ENCODE measurements at regions not wholly inside any gene's neighbourhood (a gene's known extent, or its start where the extent isn't known, plus 50 kb on each side); places are given as distances from the start of the nearest gene placed in this dataset.
"Not testable (repeated sequence)": the region's sequence is repeated elsewhere in the genome, so short reads cannot be mapped to it uniquely, and the experiment has no call there.

DNA sequence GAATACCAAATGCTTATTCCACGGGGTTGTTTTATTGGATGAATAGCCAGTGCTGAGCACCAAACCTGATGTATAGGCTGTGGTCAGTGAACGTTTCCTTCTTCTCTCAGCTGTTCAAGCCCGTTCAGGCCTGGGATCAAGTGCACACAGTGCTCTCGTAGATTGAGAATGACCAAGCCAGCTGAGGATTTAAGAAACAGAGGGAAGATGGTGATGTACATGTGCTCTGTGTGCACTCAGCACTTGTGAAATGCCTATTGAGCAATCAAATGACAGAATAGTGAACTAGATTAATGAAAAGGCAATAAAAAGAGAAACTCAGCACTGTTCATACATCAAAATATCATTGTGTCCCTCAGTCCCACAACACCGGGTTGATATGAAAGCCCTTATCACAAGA is 302.5 kb downstream of the BMPER start:
- no peak for DNase-seq (ENCODE audit: low read depth, low spot score)

DNA sequence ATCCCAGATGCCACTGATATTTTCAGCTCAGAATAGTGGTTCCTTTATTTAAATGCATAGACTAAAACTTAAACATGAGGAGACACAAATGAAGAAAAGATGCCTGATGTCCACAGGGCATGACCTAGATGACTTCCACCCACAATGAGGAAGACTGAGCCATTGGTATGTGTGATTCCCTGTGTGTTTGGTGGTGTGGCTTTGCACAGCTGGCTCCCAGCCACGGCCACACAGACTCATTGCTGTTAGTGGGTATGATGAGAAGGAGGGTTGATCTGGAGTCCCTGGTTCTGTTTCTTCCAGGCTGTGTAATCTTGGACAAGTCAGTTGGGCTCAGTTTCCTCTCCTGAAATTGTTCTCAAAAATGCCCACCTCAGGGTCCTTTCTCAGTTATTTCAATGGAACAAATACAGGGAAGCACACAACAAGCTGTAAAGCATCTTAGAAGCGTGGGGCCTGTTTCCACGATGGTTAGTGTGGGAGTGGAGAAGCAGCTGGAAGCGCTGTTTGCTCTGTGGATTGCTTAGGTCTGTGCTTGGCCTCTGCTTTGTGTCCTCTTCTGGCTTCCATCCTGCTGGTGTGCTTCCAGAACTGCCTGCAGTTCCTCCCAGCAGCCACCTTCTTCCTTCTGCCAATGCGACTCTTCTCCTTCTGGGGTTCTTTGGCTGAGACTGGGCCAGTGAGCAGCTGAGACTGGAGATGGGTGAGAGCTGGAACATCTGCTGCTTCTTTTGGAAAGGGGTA is 303.7 kb downstream of the BMPER start:
- no peak for DNase-seq (ENCODE audit: low read depth, low spot score)

DNA sequence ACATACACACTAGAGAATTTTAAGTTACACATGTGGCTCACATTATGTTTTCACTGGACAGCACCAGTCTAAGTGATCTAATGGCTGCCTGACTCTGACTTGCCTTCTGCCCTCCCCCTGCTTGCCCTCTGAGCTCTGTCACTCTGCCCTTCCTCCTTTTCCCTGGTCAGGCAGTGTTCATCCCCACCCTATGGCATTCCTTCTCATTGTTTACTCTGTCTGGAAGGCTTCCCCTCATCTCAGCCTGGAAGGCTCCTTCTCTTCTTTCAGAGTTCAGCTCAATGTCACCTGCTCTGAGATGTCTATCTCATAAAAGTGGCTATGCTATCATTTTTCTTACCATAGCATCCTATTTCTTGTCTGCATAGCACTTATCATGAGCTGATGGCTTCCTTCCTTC is 305.7 kb downstream of the BMPER start:
- DNase-seq (ENCODE audit: low read depth, low spot score) = no peak

DNA sequence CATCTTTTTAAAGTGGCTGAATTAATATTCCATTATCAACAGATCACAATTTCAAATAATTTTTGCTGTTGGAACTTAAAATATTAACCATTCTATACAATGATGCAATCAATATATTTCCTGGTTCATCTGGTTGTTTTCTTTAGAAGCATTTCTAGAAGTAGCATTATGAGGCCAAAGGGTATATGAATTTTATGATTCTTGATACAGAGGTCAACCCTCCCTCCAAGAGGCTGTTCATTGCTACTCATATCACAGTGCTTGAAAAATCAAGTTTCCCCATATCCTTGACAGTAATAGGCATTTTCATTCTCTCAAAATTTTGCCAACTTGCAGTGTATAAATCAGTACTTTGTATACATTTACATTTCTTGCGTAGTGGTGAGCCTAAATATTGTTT is 312.6 kb downstream of the BMPER start:
- DNase-seq (ENCODE audit: low read depth, low spot score) = no peak

DNA sequence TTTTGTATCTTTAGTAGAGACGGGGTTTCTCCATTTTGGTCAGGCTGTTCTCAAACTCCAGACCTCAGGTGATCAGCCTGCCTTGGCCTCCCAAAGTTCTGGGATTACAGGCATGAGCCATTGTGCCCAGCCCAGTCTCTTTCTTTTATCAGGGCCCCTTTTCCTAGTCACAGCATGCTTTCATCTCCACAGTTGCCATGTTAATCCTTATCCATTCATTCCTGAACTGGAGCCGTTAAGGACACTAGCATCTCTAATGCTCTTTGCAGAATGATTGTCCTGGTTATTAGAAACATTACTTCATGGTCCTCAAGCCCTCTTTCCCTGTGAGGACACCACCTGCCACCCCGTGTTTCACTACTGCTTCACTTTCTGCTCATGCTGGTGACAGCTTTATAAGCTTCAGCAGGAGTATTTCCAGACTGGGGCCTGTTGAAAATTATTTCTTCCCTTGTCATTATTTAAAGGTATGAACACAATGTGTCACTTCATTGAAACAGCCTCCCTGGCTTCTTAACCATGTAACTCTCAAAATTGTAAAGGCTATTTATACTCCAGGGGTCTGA is 313.9 kb downstream of the BMPER start:
- DNase-seq (ENCODE audit: low read depth, low spot score) = no peak

DNA sequence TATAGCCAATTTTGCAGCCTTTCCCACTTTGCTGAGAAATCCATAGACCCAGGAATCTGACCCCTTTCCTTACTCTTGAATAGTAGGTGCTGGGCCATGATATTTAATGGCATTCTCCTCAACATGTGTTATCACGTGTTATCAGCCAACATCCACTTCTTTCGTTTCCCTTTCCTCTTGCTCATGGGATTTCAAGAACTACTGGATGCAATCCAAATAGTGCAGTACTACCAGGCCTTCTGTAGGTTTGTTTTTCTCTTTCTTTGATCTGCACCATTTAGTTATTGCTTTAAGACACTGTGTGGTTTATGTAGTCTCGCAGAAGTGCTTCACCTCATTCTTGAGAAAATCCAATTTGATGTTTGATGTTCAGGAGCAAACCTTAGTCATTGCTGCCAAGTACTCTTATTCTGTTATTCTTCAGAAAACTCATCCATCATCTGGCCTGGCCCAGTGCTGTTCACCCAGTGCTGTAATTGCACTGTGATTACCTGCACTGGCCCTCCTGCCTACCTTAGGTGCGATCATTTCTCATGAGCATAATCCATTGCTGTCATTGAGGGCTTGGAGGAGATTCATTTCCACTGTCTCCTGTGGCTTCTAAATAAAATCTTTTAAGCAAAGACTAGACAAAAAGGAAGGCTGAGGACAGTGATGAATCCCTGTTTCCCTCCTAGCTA is 315.3 kb downstream of the BMPER start:
- no peak for DNase-seq (ENCODE audit: low read depth, low spot score)

DNA sequence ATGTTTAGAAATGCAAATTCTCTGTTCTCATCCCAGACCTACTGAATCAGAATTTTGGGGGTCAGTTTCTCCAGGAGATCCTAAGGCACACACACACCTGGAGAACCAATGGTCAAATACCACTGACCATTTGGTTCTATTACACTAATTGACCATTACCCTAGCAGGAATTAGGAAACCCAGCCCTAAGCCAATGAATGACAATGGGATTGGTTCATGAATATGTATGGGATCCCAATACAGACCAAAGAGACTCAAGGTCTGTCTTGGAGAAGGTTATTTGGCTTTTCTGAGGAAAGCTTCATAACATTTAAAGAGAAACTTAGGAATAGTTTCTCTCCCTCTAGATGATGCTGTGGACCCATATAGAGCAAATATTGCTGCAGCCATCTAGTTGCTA is 317.0 kb downstream of the BMPER start:
- no peak for DNase-seq (ENCODE audit: low read depth, low spot score)

DNA sequence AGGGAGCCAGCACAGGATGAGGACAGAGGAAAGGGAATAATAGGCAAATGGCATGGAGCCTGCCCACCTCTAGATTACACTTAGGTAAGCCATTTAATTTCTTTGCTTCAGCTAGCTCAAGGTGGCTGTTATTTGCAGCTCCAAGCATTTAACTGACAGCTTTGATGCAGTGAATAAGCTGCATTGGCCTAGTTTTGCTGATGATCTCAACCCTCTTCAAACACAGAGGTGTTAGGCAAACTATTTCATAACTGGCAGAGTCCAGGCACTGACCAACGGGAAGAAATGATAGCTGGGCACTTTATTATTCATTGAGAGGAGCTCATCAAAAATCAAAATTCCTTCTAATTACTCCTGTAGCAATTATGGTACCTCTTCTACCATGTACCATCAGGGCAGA is 317.4 kb downstream of the BMPER start:
- DNase-seq (ENCODE audit: low read depth, low spot score) = no peak

DNA sequence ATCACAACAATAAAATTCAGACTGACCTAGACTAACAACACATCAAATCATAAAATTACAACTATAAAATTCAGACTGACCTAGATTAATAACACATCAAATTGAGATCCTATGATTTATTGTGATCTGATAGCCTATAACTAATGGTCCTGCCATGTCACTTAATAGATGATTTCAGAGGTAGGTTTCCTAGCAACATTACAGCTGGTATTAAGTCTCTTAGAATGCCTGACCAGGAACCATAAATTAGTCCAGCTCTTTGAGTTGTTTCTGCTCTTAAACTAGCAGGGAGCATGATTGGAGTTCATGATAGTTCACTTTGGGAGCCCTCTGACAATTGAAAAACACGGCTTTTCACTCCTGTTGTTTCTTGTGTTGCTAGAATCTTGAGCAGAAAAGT is 318.9 kb downstream of the BMPER start:
- DNase-seq (ENCODE audit: low read depth, low spot score) = no peak

DNA sequence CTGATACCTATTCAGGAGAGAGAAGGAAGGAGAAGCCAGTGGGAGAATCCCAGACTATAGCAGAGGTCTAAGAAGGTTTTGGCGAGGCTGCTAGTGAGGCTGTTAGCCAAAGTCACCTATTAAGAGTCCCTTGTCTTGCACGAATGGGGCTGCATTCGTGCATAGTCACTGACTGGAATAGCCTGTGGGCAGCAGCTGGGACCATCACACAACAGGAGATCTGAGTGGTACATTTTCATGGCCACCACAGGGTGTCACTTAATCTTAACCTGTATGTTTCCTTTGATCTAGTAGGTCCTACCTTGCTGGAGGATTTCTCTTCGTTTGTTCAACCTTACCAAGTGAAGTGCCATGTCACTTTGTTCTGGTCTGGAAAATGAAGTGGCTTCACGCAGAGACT is 319.9 kb downstream of the BMPER start:
- no peak for DNase-seq (ENCODE audit: low read depth, low spot score)

DNA sequence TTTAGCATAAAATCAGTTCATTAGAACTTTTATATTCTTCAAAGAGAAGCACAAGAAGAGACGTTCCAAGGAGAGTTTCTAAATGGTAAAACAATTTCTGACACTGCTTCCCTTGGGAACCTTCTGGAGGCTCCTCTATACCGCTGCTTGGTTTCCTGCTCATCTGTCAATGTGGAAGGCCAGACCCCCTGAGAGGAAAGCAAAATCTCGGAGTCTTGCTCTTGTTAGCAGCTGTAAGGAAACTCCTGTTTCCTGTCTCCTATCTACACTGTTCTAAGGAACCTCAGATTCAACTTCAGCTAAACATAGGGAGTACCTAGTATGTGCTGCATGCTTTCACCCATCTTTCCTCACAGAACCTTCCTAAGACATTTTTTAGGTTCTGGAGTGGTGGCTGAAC is 322.2 kb downstream of the BMPER start:
- DNase-seq (ENCODE audit: low read depth, low spot score) = no peak

DNA sequence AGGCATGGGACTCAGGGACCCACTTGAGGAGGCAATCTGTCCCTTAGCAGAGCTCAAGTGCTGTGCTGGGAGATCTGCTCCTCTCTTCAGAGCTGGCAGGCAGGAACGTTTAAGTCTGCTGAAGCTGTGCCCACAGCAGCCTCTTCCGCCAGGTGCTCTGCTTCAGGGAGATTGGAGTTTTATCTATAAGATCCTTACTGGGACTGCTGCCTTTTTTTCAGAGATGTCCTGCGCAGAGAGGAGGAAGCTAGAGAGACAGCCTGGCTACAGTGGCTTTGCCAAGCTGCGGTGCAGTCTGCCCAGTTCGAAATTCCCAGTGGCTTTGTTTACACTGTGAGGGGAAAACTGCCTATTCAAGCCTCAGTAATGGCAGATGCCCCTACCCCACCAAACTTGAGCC is 329.8 kb downstream of the BMPER start:
- DNase-seq (ENCODE audit: low read depth, low spot score) = not testable (repeated sequence)

DNA sequence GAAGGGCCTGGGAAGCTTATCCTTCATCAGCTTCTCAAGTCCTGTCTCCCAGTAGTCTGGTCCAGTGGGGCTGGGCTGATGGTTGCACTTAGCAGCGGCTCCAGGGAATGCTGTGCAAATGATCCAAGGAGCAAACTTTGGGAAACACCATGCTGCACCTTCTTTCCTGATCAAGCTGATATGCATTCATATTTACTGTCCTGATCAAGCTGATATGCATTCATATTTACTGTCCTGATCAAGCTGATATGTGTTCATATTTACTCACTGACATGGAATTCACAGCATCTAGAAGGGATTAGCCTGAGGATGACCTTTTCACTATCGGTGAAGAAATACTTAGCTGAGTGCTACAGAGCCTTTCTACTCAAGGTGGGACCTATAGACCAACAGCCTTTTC is 330.7 kb downstream of the BMPER start:
- no peak for DNase-seq (ENCODE audit: low read depth, low spot score)

DNA sequence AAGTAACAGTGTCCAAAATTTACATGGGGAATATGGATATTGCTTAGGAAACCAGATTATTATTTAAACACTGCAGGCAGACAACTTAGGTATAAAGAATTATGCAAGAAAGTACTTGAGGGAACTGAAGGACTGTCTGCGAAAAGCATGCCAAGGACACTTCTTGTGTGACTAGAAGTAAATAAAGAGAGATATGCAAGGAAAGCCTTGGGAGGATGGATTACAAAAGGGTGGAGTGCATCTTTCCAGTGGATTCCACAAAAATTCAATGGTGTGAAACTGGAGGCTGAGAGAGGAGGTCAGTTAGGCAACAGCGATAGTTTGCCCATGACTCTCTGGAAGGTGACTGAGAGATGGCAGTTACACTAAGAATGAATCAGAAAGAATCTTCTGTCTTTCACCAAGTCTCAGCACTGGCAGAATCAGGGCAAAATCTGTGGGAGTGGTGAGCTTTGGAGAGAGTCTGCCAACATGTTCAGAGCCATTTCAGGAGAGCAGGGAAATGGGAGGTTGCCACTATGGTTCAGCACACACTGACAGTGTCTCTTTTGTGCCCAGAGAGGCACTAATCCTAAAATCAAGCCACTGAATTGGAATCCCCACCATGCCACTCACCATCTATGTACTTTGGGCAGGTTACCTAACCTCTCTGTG is 331.6 kb downstream of the BMPER start:
- no peak for DNase-seq (ENCODE audit: low read depth, low spot score)

DNA sequence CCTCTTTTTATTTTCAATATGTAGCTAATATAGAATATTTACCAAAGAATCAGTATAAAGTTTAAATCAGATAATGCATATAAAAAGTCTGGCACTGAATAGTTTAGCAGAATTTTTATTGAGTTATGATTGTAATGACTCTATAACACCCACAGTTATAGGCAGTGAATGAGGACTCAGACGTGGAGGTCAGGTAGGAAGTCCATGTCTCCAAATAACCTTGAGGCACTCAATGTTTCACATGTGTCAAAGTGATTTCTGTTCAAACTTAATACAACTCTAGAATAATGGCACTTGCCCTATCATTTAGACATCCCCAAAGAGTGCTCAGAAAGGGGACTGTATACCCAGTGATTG is 332.1 kb downstream of the BMPER start:
- DNase-seq (ENCODE audit: low read depth, low spot score) = no peak

DNA sequence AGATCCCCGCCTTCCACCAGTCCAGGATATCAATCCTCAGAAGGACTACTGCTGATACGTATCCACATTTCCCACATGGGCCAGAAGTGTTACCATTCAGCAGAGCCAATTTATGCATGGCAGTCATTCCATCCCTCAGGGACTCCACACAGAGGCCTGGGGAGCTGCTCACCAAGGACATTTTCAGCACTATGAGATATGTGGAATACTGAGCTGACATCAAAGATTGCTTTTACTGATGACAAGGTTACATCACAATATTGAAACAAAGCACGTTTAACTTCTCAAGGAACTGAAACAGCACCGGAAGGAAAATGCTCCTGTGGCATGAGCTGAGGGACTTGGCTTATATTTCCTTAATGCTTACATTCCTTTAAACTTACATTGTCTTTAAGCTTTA is 335.1 kb downstream of the BMPER start:
- DNase-seq (ENCODE audit: low read depth, low spot score) = no peak

DNA sequence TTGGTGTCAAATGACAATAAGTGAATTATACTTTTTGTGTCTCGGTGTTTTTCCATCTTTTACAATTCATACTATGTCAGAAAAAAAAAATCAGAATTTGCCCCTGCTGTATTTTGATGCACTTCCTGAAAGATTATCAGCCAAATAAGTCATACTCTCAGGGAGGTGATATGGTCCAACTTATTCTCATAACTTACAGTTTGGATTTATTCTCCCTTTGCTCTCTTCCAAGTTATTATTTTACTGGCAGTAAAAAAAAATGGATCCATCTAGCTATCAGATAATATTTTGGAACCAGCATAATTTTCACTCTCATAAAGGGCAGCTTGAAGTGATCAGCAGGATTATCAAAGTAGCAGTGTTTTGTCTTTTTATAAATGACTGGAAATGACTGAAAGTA is 337.1 kb downstream of the BMPER start:
- DNase-seq (ENCODE audit: low read depth, low spot score) = no peak

DNA sequence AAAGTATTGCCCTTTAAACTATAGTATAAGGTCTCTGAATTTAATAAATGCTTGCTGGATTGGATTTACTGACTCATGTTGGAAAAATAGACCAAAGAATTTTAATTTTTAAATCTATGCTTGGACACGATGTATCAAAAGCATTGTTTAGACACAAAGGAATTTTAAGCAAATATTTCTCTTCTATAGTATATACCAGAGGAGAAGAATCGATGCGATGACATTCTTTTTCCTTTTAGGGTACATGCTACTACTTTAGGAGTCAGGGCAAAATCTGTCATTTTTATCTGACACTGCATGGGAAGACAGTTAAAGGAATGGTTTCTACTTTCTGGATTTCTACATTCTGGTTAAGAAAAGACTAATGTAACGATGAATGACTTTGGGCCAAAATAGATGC is 339.9 kb downstream of the BMPER start:
- no peak for DNase-seq (ENCODE audit: low read depth, low spot score)

DNA sequence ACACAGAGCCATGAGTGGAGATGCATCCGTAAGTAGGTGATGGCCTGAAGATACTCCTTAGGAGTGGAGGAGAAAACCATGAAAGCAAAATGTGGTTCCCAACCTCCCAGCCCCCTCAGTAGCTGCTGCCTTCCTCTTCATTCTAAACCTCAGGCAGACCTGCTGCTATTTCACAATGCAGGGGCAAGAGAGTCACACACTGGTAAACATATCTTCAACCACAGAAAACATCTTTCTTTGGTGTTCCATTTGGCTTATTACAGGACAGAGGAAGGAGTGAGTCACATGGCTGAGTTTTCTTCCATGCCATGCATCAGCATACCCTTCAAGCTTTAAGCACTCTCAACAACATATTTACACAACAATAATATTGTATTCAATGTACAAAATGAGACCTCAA is 342.1 kb downstream of the BMPER start:
- DNase-seq (ENCODE audit: low read depth, low spot score) = no peak

DNA sequence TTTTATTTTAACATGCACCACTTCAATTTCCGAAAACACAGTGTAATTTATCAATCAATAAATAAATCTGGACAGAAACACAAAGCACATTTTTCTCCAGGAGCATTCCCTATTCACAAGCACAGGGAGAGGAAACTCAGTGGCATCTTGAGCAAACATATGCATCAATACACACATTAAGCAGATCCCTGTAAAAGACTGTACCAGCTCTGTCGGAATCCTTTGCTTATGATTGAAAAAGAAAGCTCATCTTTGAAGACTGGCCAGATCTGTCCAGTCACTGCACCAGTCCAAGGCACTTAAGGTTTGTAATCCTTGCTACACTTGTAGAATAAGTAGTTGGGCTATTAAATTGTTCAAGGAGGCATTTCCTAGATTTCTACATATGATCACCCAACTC is 343.9 kb downstream of the BMPER start:
- DNase-seq (ENCODE audit: low read depth, low spot score) = no peak

DNA sequence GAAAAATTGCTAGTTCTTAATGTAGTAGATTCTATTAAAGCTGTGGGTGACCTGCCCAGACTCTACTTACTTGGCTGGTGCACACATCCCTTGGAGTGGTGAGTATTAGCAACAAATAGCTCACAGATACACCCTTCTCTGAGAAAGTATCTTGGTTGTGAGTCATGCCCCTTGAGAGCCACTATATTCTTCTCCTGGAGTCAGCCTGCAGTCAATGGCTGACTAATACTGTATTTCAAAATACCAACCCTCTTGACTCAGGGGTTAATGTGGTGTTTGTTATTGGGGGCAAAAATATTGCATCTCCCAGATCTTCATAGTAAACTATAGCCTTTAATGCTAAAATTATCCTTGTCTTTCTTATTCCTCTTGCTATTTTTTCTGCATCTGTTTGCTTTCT is 354.9 kb downstream of the BMPER start:
- DNase-seq (ENCODE audit: low read depth, low spot score) = peak; percentile 17

DNA sequence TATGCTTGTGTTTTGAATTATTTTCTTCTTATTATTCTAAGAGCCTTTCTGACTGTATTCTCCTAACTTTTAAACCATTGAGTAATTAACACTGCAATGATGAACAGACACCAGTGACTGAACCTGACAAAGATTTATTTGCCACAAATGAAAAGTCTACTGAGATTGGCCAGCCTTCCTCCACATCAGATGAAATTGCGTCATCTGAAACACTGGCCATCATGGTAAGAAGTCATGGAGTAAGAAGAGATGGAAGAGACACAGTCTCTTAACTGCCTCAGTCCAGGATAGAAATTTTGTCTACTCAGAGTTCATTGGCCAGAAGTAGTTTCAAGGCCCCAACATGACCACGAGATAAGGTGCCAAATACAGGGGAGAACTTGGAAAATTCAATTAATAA is 357.8 kb downstream of the BMPER start:
- no peak for DNase-seq (ENCODE audit: low read depth, low spot score)

DNA sequence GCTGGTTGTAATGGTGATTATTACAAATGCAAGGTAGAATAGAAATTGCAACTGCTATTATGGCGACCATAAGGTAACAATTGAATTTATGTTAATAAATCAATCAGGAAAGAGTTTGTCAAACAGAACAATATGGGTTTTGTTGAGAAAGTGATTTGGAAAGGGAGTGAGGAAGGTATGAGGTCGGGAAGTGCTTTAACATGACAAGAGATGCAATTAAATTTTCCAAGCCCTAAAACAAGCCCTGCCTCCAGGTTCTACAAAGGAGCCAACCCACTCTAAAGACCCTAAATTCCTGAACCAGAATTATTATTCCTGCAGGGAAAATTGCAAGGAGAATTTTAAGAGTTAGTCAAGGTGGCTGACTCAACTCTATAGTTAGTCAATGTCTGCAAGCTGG is 363.7 kb downstream of the BMPER start:
- no peak for DNase-seq (ENCODE audit: low read depth, low spot score)

Data from smooth muscle cell of the brain vasculature (primary cell).